ENCODE measurements at regions not wholly inside any gene's neighbourhood (a gene's known extent, or its start where the extent isn't known, plus 50 kb on each side); places are given as distances from the start of the nearest gene placed in this dataset.

DNA sequence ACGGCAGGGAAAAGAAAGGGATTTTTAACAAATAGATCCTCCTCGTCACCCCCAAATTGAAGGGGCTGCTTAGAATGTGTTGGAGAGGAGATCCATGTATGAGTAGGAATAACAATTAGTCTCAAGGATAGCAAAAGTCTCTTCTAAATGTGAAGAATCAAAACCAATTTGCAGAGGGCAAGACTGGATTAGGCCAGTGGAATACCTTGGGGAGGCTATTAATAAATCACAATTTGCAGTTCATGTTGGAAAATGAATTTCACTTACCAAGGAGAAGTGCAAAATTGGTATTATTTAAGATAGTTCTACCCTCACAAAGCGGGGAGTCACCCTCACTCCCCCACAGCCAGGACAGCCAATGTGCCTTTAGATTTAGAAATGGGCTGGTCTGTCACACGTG lies 299.8 kb upstream of the SLC30A5 start:
- TF ChIP-seq, protein P1, sequence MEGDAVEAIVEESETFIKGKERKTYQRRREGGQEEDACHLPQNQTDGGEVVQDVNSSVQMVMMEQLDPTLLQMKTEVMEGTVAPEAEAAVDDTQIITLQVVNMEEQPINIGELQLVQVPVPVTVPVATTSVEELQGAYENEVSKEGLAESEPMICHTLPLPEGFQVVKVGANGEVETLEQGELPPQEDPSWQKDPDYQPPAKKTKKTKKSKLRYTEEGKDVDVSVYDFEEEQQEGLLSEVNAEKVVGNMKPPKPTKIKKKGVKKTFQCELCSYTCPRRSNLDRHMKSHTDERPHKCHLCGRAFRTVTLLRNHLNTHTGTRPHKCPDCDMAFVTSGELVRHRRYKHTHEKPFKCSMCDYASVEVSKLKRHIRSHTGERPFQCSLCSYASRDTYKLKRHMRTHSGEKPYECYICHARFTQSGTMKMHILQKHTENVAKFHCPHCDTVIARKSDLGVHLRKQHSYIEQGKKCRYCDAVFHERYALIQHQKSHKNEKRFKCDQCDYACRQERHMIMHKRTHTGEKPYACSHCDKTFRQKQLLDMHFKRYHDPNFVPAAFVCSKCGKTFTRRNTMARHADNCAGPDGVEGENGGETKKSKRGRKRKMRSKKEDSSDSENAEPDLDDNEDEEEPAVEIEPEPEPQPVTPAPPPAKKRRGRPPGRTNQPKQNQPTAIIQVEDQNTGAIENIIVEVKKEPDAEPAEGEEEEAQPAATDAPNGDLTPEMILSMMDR (conservative IDR thresholded peaks at IDR 0.05 in 1 of 2, IDR thresholded peaks at IDR 0.05 in 1 of 2; ENCODE audit: extremely low read depth in 1 of 2, insufficient read depth in 1 of 2, low read depth in 1 of 2, low read length in 2 of 2) = no peak
- no peak for TF ChIP-seq EZH2 (IDR thresholded peaks at IDR 0.05; ENCODE audit: borderline replicate concordance, low read length)
